ENCODE measurements at regions not wholly inside any gene's neighbourhood (a gene's known extent, or its start where the extent isn't known, plus 50 kb on each side); places are given as distances from the start of the nearest gene placed in this dataset.

- TF ChIP-seq, protein P1, sequence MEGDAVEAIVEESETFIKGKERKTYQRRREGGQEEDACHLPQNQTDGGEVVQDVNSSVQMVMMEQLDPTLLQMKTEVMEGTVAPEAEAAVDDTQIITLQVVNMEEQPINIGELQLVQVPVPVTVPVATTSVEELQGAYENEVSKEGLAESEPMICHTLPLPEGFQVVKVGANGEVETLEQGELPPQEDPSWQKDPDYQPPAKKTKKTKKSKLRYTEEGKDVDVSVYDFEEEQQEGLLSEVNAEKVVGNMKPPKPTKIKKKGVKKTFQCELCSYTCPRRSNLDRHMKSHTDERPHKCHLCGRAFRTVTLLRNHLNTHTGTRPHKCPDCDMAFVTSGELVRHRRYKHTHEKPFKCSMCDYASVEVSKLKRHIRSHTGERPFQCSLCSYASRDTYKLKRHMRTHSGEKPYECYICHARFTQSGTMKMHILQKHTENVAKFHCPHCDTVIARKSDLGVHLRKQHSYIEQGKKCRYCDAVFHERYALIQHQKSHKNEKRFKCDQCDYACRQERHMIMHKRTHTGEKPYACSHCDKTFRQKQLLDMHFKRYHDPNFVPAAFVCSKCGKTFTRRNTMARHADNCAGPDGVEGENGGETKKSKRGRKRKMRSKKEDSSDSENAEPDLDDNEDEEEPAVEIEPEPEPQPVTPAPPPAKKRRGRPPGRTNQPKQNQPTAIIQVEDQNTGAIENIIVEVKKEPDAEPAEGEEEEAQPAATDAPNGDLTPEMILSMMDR (conservative IDR thresholded peaks at IDR 0.05; ENCODE audit: low read length) = no peak
- TF ChIP-seq EZH2phosphoT487 (IDR thresholded peaks at IDR 0.05; ENCODE audit: borderline replicate concordance, low read depth, low read length) = no peak
These were observed 188.0 kb upstream of the PKDCC start for GRCh38 chr2:41859615-41860514.
